NCI-H524 treated with DMSO at 0.1 percent for 48 hours (cell line): ENCODE measurements at regions not wholly inside any gene's neighbourhood (a gene's known extent, or its start where the extent isn't known, plus 50 kb on each side); places are given as distances from the start of the nearest gene placed in this dataset.

ENCODE experiments used
- DNase-seq: peaks from one replicate; lab custom pipeline; 2025; lab: John Stamatoyannopoulos, UW

DNA sequence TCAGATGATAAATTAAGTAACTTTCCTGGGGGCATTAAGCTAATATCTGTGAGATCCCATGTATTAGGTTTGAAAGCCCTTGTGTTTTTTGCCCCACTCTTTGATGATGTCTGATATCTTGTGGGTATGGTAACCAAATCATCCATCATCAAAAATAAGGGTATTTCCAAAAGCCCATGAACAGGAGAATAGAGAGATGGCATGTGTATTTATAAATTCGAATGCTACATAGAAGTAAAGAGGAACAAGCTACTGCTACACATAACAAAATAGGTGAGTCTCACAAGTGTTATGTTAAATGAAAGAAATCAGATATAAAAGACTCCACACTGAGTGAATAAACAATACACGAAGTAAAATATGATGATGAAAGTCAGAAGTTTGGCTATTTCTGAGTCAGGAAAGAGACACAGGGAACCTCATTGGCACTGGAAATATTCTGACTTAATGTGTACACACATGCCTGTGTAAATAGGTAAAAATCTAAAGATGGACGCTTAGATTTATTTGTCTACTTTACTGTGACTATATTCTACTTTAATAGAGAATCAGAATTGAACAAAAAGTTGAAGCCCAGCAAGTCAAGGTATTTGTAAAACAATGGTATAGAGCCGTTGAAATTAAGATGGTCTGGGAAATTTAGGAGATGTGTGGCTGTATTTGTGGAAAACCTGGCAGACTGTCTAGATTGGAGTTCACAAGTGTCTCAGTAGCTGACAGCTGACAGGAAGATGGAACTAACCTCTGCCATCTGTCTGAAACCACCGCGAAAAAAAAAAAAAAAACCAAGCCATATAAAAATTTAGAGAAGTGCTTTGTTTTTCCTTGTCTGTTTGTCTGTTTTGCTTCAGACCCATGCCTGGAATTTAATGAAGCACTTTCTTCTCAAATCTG is 111.0 kb upstream of the TGFBR2 start:
- no peak for DNase-seq

DNA sequence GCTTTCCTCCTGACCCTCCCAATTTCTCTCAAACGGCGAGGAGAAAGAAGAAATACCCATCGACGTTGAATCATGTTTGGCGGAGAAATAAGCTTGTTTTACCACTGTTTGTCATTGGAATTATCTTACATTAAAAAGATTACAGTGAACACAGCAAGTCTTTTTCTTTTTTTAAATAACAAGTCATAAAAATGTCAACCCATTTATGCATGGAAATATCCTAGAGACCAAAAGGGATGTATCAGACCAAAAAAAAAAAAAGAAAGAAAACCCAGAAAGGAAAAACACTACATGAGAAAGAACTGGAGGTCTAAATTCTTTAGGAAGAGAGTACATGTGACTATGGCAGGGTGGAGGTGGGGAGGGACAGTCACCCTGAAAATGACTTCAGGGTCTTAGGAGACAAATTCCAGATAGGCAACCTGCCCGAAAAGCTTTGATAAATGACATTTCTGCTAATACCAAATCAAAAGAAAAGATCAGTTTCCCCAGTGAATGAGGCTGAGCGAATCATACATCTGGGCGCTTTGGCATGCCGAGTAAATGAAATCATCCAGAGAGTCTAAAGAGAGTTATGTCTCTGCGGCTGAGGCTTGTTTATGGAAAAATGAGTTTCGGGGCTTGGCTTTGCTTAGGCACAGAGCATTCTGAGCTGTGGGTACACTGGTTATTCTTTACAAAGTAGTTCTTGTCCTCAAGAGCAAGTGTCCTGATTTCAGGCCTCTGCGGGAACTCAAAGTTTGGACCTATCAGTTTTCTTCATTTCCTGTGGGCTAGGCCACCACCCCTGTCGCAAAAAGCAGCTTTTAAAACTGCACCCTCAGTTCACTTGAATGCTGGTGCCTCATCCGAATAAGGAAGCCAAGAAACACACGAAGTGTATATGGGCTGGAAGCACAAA is 110.1 kb upstream of the TGFBR2 start:
- DNase-seq: no peak

DNA sequence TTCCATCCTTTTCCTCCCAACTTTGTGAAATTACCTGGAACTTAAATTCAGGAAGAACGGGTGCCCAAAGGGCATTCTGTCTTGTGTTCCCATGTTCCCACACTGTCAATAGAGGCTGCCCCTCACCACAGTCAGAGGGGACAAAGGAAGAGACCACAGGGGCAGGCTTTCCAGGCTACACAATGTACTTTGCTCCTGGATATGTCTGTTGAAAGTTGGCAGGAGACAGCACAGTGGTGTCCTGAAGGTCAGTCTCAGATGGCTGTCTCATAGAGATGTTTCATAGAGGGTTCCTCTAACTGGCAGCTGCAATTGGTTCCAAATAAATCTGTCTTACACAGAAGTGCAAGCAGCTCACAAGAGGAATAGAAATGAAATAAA is 107.8 kb upstream of the TGFBR2 start:
- no peak for DNase-seq

- DNase-seq: no peak
Measured at GRCh38 chr3:30500666-30501399, 105.6 kb upstream of the TGFBR2 start.

- no peak for DNase-seq
Measured at GRCh38 chr3:30501526-30501925, 104.9 kb upstream of the TGFBR2 start.

DNA sequence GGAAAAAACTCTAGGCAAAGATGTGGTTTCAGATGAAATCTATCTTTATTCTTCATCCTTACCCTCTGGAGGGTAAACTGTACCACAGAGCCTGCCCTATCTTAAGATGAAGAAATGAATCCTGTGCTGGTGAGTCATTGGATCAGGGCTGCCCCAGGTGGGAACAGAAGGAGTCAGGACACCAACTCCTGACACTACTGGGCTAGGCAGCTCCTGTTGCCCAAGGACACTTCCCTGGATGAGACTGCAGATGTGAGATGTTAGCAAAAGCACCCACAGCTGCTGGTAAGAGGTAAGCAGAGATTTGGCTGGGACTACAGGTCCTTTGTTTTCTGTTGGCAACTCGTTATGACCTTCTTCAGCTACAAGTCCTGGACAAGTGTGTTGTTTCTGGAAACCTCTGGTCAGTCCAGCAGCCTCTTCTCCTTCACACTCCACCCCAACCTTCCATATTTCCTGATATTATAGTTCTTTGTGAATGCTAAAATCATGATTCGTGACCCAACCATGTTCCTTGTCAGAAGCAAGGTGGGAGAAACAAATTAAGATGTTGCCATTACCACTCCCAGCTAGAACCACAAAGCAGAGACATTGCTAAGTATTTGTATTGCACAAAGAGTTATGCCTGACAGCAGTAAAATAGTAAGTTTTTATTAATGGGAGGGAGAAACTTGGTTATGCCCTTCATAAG is 104.2 kb upstream of the TGFBR2 start:
- no peak for DNase-seq

DNA sequence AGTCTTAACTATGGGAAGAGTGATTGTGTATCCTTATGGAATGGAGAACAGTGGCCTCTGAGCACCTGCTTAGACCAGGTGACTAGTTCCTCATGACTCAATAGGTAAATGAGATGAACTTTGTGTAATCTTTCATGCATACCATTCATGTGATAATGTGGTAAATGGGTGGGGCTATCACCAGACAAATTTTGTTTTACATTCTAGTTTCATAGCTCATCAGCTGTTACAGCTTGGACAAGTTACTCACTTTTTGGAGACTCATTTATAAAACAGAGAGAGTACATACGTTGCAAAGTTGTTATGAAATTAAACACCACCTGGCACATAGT is 103.7 kb upstream of the TGFBR2 start:
- no peak for DNase-seq

GRCh38 chr3:30503446-30503845 is 103.0 kb upstream of the TGFBR2 start:
- no peak for DNase-seq

DNA sequence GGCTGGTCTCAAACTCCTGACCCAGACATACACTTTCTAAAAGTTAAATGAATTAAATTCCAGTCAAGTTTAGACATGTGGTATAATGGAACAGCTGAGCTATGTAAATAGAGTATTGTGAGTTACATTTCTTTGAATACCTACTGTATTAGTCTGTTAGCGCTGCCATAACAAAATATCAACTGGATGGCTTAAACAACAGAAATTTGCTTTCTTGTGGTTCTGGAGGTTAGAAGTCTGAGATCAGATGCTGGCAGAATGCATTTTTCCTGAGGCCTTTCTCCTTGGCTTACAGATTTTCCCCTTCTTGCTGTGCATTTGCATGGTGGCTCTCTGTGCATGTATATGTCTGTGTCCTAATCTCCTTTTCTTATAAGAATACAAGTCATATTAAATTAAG is 101.5 kb upstream of the TGFBR2 start:
- no peak for DNase-seq

DNA sequence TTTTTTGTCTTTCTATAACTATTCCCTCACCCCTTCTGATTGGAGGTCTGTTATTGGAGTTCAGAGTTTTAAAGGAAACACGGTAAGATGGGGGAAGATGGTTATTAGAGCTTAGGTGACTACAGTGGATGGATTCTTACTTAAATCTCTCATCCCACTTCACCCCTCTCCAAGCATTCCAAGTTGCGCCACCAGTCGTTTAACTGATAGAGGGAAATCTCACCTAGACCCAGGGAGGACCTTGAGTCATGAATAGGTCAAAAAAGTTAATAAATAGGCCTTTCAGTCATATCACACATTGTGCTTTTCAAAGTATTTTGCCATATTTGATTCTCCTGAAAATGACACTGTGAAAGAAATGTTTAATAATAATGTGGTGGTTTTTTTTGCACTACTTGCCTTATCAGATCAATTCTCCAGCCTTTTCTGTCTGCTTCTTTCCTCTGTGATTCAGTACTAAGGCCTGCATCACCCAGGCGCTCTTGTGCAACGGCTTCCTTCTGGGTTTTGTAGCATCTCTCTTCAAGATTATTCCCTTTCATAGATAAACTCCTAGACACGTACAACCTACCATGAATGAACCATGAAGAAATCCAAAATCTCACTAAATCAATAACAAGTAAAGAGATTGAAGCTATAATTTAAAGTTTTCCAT is 100.4 kb upstream of the TGFBR2 start:
- DNase-seq: no peak

DNA sequence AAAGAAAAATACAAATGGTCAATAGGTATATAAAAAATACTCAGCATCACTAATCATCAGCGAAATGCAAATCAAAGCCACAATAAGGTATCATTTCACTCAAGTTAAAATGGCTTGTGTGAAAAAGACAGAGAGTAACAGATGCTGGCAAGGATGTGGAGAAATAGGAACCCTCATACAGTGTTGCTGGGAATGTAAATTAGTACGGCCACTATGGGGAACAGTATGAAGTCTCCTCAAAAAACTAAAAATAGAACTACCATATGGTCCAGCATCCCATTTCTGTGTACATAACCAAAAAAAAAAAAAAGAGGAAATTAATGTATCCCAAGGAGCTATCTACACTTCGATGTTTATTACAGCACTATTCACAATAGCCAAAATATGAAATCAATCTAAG is 98.1 kb upstream of the TGFBR2 start:
- peak; percentile 24 for DNase-seq

- no peak for DNase-seq
Measured at GRCh38 chr3:30510596-30510995, 95.8 kb upstream of the TGFBR2 start.

DNA sequence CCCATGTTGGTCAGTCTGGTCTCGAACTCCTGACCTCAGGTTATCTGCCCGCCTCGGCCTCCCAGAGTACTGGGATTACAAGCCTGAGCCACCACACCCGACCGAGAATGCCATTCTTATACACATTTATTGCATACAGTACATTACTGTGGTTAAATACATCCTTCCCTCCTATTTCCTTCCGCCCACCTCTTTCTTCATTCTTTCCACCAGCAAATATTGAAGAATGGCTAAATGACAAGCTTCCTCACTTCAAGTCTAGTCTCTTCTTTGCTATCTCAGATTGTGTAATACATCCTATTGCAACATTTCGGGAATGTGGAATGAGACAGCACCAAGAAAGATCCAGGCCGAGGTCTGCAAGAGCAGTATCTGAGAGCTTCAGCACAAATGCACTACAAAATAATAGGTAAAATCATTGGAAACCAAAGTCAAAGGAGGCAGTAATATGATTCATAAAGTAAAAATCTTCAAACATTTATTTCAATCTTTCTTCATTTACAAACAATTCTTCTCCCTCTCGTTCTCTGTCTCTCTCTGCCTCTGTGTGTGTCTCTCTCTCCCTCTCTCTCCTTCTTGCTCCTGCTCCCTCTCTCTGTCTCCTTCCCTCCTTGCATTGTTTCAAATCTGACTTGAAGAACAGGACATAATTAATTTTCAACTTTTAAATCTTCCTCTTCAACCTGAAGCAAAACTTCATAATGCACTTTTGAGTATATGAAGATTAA is 94.7 kb upstream of the TGFBR2 start:
- DNase-seq: no peak

GRCh38 chr3:30512576-30512975 is 93.8 kb upstream of the TGFBR2 start:
- DNase-seq: no peak

DNA sequence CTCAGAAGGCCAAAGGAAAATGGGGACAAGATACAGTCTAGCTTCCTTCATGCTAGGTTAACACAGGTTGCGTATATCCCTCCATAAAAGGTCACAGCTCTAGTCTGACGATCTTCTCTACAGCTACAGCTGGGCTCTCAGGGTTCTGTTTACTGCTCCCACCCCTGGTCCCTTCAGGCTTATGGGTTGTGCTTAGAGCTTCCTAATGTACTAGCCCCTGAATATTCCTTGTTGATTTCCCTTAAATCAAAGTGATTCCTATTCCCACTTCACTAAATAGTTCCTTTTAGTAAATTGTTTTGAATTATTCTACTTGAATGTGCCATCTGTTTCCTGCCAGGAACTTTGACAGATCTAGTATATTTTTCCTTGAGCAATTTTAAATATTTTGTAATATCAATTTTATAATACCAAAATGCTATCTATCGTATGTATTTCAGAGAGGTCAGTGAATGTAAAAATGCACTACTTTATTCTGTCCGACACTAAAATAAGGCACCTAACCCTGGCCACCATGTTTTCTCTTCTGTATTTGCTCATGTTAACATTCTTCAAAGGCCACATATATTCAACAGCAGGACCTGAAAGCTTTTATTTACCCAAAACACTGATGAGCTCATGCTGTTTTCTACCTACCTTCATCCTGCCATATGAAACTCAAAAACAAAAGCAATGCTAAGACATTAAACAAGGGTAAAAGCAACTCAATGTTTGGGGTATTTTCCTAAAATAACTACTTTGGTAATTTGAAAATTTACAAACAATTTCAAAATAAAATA is 92.8 kb upstream of the TGFBR2 start:
- DNase-seq: no peak

GRCh38 chr3:30516238-30516637 is 90.2 kb upstream of the TGFBR2 start:
- DNase-seq: no peak

- no peak for DNase-seq
Measured at GRCh38 chr3:30518181-30518864, 88.1 kb upstream of the TGFBR2 start.

DNA sequence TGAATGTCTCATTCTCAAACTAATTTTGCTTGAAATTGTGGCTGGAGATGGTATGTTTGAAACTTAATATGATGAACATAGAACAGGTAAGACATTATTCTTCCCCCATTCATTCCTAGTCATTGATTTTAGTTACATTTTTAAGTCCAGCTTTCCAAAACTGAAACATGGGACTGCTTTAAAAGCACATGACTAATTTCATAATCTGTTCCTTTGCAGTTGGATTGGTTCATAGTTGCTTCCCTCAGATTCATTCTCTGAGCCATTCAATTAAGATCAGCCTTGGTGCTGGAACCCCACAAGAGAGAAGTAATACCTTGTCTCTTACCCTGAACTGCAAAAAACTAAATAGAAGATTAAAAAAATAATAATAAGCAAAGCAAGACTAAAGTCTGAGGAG is 87.5 kb upstream of the TGFBR2 start:
- no peak for DNase-seq

GRCh38 chr3:30520699-30521098 is 85.7 kb upstream of the TGFBR2 start:
- DNase-seq: no peak
